CD4-positive, alpha-beta T cell (primary cell): ENCODE measurements at regions not wholly inside any gene's neighbourhood (a gene's known extent, or its start where the extent isn't known, plus 50 kb on each side); places are given as distances from the start of the nearest gene placed in this dataset.

Experiments used
- ATAC-seq: fragments of 200-7000 bp; cut with Tn5 transposase; one replicate; pipeline ENCODE4 v1.10.0; 2022; ENCODE audit warnings: mild to moderate bottlenecking; ENCODE audit not compliant: poor library complexity
- CTCF ChIA-PET: fragments of 350-600 bp; sonication (Branson Sonifier 250); formaldehyde crosslinking; loops from one replicate; lab custom pipeline; 2021; ENCODE audit warnings: antibody characterized with exemption, inconsistent platforms; lab: Charles Lee
- POLR2A ChIA-PET: fragments of 350-600 bp; sonication (Branson Sonifier 250); formaldehyde crosslinking; loops from one replicate; lab custom pipeline; 2021; ENCODE audit warnings: antibody characterized with exemption, inconsistent platforms; lab: Charles Lee
- DNase-seq, 14 experiments: peaks; one replicate each; pipeline ENCODE4 v3.0.0-alpha.2; 2013 to 2020; ENCODE audit warnings: mixed read lengths in 2 of 14
- H3K27ac ChIP-seq, 2 donors: one replicate each; pipeline versions ENCODE4 v1.5.1 to v1.7.0; 2013; ENCODE audit warnings: low read length in 2 of 2, low read depth in 1 of 2, mild to moderate bottlenecking in 1 of 2
- H3K27me3 ChIP-seq, 2 experiments: 1 replicate in 1 of 2; 2 replicates in 1 of 2; pipeline versions ENCODE4 v1.6.1 to v1.7.0; 2013; ENCODE audit warnings: low read length in 2 of 2, control low read depth in 1 of 2, mild to moderate bottlenecking in 1 of 2, moderate library complexity in 1 of 2; ENCODE audit not compliant: insufficient read depth in 2 of 2, control insufficient read depth in 1 of 2
- H3K36me3 ChIP-seq: one replicate; pipeline ENCODE4 v1.6.1; 2013; ENCODE audit warnings: low read length, control low read depth; ENCODE audit not compliant: insufficient read depth
- H3K4me1 ChIP-seq: one replicate; pipeline ENCODE4 v1.6.1; 2013; ENCODE audit warnings: low read length, control low read depth; ENCODE audit not compliant: insufficient read depth
- H3K4me3 ChIP-seq: one replicate; pipeline ENCODE4 v1.5.1; 2013; ENCODE audit warnings: mild to moderate bottlenecking, low read length, moderate library complexity
- H3K9me3 ChIP-seq, 2 experiments: 1 replicate in 1 of 2; 2 replicates in 1 of 2; pipeline versions ENCODE4 v1.6.1 to v1.7.0; 2013; ENCODE audit warnings: low read length in 2 of 2, mild to moderate bottlenecking in 2 of 2, control low read depth in 1 of 2, moderate library complexity in 1 of 2; ENCODE audit not compliant: control insufficient read depth in 1 of 2, insufficient read depth in 1 of 2
- H3K27ac Mint-ChIP-seq: one replicate; pipeline ENCODE4 v1.8.0; 2020; ENCODE audit warnings: mixed read lengths
- H3K27me3 Mint-ChIP-seq: one replicate; pipeline ENCODE4 v1.8.0; 2021; ENCODE audit warnings: mixed read lengths
- H3K36me3 Mint-ChIP-seq: one replicate; pipeline ENCODE4 v1.8.0; 2021; ENCODE audit warnings: low read depth, mixed read lengths
- H3K4me1 Mint-ChIP-seq: one replicate; pipeline ENCODE4 v1.8.0; 2021; ENCODE audit warnings: low read depth, mixed read lengths
- H3K4me3 Mint-ChIP-seq: one replicate; pipeline ENCODE4 v1.8.0; 2020; ENCODE audit warnings: mild to moderate bottlenecking, mixed read lengths
- H3K9me3 Mint-ChIP-seq: one replicate; pipeline ENCODE4 v1.8.0; 2020; ENCODE audit warnings: mixed read lengths
- CTCF ChIP-seq: fragments of 200-600 bp; IDR thresholded peaks from one replicate; pipeline ENCODE4 v1.8.0; 2022; ENCODE audit warnings: antibody characterized with exemption, mild to moderate bottlenecking
- intact Hi-C, 2 experiments: fragments of 100-400 bp; cut with DNase I in 1 of 2; cut with micrococcal nuclease in 1 of 2; formaldehyde crosslinking; loops; one replicate each; pipeline versions ENCODE4 v1.15.1 to v1.9.0; 2023 to 2025; cut with DNase I, micrococcal nuclease

GRCh38 chr6:22008248-22008836 lies 288.5 kb downstream of the PRL start:
- Mint-ChIP-seq H3K36me3 (no peaks in the 10 kb centered on the region), H3K27ac (no peak overlapping the region), H3K4me3 (no peak overlapping the region), H3K27me3 (no peaks in the 10 kb centered on the region), H3K9me3 (no peaks in the 10 kb centered on the region), H3K4me1 (no peaks in the 10 kb centered on the region)
- ATAC-seq (no peak), DNase-seq (no peak)
- ChIA-PET POLR2A (no interaction called here), CTCF (no interaction called here)
- H3K36me3 ChIP-seq: no peaks in the 10 kb centered on the region
- no peaks in the 10 kb centered on the region for H3K9me3 ChIP-seq
- H3K4me3 ChIP-seq: no peak overlapping the region
- no peaks in the 10 kb centered on the region for H3K4me1 ChIP-seq
- intact Hi-C loops: no loop called here
- H3K27ac ChIP-seq: no peak overlapping the region
- no peak for TF ChIP-seq CTCF
- H3K27me3 ChIP-seq: no peaks in the 10 kb centered on the region

- no peaks in the 10 kb centered on the region for H3K36me3 Mint-ChIP-seq
- no peak for ATAC-seq
- Histone ChIP-seq H3K9me3 (no peaks in the 10 kb centered on the region), H3K27ac (no peak overlapping the region), H3K36me3 (no peaks in the 10 kb centered on the region), H3K27me3 (no peaks in the 10 kb centered on the region), H3K4me3 (no peak overlapping the region), H3K4me1 (no peaks in the 10 kb centered on the region)
- TF ChIP-seq CTCF: no peak
- no peak for DNase-seq
- no peaks in the 10 kb centered on the region for H3K4me1 Mint-ChIP-seq
- ChIA-PET POLR2A (no interaction called here), CTCF (no interaction called here)
- H3K4me3 Mint-ChIP-seq: no peak overlapping the region
- no peak overlapping the region for H3K27ac Mint-ChIP-seq
- no peaks in the 10 kb centered on the region for H3K9me3 Mint-ChIP-seq
- H3K27me3 Mint-ChIP-seq: no peaks in the 10 kb centered on the region
- intact Hi-C loops: no loop called here
Measured at GRCh38 chr6:22010102-22010501, 286.7 kb downstream of the PRL start.

GRCh38 chr6:22015216-22015615 lies 281.6 kb downstream of the PRL start:
- Mint-ChIP-seq H3K36me3 (no peaks in the 10 kb centered on the region), H3K9me3 (no peaks in the 10 kb centered on the region), H3K27ac (no peak overlapping the region), H3K4me3 (no peak overlapping the region), H3K27me3 (no peaks in the 10 kb centered on the region), H3K4me1 (no peaks in the 10 kb centered on the region)
- peaks cover 0 to 4% of the 10 kb centered on the region in 2 experiments for H3K9me3 ChIP-seq
- H3K4me3 ChIP-seq: no peak overlapping the region
- DNase-seq: no peak
- no peaks in the 10 kb centered on the region for H3K4me1 ChIP-seq
- intact Hi-C loops: no loop called here
- H3K27ac ChIP-seq: no peak overlapping the region
- H3K27me3 ChIP-seq: no peaks in the 10 kb centered on the region
- no peak for ATAC-seq
- H3K36me3 ChIP-seq: no peaks in the 10 kb centered on the region
- ChIA-PET CTCF (no interaction called here), POLR2A (no interaction called here)
- TF ChIP-seq CTCF: no peak
